GM19463 (cell line): ENCODE measurements at regions not wholly inside any gene's neighbourhood (a gene's known extent, or its start where the extent isn't known, plus 50 kb on each side); places are given as distances from the start of the nearest gene placed in this dataset.

Experiments used
- ATAC-seq: cut with Tn5 transposase; IDR thresholded peaks from one replicate; pipeline ENCODE4 v1.9.1; 2021; ENCODE audit warnings: mild to moderate bottlenecking, moderate library complexity; ENCODE audit not compliant: unreplicated experiment

DNA sequence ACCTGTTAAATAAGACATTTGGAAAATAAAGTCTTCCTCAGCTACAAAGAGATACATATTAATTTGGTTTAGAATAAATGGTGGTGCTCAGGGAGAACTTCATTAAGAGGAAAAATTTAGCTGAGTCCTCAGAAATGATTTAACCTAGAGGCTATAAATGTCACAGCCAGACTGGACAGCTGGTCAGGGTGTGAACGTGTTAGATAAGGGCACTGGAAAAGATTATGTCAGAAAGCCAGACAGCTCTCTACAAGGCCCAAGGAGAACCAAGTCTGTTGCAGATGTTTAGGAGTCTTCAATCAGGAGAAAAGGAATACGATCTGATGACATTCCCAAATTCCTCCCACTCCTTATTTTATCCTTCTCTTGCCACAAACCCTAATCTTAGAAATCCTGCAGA, 265.2 kb downstream of the MAT2B start:
- ATAC-seq: no peak

DNA sequence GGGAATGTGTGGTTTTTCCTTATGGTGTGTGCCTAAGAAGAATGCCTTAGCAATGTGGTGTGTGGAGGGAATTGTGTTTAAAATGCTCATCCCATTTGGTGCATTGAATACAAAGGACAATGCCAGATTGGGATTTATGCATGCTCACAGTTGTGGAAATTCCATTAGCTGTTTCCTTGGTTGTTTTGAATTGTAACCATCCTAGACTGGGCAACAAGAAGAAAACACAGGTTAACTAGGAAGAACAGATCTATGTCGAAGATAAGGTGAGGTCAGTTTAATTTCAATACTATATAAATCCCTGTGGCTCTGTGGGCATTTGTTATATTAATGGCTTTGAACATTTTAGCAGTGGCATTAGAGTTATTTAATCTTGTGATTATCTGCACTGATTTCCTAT, 266.8 kb downstream of the MAT2B start:
- ATAC-seq: no peak

DNA sequence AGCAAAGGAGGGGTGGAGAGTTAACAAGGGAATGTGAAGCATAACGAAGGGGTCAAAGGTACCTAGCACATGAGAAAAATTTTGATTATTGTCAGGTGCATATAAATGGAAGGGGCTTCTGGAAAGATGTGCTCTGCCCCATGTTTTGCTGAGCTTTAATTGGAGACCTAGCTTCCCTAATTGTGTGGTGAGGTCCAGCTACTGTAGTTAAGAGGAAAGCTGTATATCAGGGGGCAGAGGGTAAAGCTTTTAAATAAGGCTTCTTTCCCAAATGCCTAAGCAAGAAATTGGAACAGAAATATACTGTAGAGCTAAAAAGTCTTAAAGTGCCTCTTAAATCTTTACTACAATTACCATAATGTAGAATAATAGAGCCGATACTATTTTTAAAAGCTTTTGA, 267.2 kb downstream of the MAT2B start:
- ATAC-seq: no peak

DNA sequence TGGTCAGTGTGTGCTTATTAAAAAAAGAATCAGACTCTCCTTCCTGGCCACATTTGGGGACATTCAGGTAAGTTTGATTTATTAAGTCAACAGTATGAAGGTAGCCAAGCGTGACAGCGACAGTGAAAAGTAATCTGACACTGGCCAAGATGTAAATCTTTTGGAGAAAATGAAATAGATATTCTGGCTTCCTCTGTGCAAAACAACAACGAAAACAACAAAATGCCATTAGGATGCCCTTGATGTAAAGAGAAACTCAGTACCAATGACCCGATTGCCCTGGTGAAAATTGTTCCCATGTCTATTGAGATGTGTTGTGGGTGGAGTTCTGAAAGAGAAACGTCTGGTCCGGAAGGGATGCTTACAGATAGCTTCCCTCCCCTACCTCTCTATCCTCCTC, 267.8 kb downstream of the MAT2B start:
- ATAC-seq: no peak

DNA sequence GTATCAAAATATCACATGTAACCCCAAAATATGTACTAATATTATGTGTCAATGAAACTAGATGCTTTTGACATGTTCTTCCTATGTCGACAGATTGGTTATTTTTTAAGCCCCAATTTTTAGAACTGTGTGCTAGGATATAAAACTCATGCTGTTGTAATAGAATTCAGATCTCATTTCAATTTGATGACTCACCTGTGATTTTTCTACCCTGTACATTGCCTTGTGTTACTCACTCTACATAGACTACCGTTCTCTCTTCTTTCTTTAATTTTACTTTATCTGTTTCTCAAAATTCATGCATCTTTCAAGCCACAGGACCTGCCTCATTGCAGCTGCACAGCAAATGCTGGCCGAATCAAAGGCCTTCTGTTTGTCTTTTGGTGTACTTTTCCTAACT, 284.5 kb downstream of the MAT2B start:
- ATAC-seq: no peak

DNA sequence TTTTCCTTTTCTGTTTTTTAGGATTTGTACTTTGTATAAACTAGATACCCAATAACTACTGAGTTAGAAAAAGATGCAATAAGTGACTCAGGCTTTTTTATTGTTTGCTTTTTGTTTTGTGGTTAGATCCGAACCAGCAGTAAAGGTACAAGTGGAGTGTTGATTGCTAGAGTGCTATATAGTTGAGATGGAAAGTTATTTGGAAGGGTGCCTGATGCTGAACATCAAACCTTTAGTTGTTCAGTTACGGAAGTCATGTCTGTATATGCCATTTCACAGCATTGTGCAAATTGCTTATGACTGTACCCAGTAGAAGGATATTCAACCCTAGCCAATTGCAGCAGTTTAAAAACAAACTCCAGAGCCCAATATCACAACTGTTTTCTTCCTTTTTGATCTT, 285.1 kb downstream of the MAT2B start:
- ATAC-seq: no peak

DNA sequence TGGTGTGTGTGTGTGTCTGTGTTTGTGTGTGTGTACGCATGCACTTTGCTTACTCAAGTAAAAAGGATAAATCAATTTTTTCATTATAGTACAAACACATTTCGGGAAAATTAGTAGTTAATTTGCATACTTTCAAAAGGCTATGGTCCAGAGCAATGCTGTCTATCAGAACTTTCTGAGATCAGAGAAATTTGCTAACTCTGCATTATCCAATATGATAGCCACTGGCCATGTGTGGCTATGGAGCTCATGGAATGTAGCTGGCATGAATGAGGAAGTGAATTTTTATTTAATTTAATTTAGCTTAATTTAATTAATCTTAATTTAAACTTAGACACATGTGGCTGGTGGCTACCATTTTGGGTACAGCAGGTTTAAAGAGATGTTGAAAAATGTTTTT, 289.6 kb downstream of the MAT2B start:
- no peak for ATAC-seq

DNA sequence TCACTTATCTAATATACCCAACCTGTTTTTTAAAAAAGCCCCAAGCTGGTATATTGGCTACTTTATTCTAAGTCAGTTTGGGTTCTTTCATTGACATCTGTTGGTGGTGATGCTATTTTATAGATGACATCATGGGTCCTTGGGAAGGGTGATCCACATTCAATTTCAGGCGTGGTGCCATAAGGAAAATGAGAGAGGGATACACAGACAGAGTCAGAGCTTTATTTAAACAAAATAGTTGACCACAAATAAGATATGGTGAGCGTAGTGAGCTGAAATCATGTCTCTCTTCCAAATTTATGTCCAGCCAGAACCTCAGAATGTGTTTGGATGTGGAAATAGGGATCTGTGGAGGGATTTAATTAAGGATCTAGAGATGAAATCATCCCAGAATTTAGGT, 302.4 kb downstream of the MAT2B start:
- no peak for ATAC-seq

DNA sequence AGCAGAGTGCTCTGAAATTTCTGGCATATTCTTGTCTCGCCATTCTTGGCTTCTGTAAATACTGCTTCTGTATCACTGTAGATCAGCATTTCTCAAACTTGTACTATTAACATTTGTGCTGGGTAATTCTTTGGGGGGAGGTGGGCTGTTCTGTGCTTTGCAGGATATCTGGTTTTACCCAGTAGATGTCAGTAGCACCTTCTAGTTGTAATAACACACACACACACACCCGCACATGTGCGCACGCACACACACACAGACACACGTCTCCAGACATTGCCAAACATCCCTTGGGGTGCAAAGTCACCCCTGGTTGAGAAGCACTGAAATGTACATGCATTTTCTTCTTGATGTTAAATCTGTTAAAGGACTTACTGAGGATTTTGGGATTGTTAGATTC, 304.1 kb downstream of the MAT2B start:
- no peak for ATAC-seq

DNA sequence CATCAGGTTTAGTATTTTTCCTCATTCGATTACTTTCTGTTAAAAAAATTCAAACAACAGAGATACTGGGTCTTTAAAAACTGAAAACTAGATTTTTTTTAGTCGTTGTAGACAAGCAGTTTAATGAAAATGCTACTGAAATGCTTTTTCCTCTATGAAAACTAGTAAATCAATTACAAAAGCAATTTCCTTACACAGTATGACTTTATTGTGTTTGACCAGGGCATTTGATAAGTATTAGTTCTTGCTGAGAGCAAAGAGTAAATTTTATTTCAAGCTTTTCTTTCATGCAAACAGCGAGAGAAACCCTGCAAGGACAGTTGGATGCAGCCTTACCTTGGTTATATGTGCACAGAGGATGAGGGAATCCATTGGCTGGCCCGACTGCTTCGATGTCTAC, 308.5 kb downstream of the MAT2B start:
- no peak for ATAC-seq

DNA sequence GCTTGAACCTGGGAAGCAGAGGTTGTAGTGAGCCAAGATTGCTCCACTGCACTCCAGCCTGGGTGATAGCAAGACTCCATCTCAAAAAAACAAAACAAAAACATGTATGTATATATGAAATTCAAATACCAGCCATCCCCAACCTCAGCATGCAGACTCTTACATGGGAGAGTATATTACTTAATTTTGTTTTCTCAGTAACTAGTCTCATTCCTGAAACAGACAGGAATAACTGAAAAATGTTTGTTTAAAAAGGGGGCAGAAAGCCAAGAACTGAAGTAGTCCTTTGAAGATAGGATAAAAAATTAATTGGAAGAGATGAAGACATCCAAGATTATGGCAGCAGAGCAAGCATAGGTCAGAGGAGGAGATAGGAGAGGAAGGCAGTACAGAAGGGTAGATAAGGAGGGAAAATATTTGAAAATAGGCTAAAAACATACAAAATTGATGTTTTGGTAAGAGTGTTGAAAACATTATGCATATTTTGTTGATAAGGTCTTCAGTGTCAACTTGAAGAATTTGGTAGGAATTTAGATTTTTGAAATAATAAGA, 309.9 kb downstream of the MAT2B start:
- no peak for ATAC-seq

DNA sequence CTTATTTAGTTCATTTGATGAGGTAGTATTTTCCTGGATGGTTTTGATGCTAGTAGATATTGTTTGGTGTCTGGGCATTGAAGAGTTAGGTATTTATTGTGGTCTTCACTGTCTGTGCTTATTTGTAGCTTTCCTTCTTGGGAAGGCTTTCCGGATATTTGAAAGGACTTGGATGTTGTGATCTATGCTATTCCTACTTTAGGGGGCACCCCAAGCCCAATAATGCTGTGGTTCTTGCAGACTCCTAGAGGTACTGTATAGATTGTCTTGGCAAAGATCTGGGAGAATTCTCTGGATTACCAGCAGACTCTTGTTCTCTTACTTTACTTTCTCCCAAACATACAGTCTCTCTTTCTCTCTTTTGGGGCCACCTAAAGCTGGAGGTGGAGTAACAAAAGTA, 315.7 kb downstream of the MAT2B start:
- no peak for ATAC-seq

DNA sequence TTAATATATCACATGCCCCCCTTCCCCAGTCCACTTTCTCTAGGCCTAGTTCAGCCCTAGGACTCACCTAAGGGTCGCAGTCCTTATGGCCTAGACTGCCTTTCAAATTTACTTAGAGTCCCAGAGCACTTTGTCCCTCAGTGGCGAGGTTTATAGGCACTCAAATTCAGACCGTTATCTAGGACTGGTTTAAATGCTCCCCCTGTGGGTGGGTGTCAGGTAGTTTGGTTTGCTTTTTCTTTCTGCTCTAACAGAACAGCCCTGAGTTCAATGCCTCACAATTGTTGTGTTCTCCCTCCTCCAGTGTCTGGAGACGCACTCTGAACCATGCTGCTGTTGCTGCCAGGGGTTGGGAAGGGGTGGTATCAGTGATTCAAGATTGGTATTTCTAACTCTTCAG, 317.1 kb downstream of the MAT2B start:
- no peak for ATAC-seq

DNA sequence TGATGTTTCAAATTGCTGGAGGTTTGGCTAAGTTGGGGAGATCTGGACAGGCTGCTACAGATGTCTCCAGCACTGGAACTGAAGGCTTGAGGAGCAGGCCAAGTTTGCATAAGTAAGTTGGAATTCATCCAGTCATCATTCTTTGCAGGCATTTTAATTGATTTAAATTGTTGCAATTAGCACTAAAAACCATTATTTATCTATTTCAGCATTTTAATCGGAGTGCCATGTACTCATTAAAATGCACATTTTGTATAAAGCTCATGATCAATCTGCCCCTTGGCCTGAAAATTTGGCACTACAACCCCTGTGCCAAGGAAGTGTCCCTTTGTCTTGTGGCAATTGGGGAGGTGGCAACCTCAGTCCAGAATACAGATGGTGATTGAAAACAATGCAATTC, 320.2 kb downstream of the MAT2B start:
- no peak for ATAC-seq

DNA sequence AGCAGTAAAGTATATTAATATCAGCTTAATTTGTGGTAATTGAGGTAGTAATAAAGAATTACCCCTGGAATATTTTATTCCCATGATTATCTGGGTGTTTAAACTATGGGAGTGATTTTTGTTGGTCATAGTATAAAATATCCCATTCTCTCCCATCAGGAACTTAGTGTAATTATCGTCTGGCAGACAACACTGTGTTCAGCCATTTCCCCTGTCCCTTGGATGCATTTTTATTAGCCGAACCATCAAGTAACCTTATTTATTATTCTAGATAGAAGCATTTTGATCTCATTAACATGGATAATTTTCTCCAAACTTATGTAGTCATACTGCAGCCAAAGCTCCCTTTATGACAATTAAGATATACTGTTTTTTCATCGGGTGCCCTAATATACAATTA, 320.8 kb downstream of the MAT2B start:
- no peak for ATAC-seq

DNA sequence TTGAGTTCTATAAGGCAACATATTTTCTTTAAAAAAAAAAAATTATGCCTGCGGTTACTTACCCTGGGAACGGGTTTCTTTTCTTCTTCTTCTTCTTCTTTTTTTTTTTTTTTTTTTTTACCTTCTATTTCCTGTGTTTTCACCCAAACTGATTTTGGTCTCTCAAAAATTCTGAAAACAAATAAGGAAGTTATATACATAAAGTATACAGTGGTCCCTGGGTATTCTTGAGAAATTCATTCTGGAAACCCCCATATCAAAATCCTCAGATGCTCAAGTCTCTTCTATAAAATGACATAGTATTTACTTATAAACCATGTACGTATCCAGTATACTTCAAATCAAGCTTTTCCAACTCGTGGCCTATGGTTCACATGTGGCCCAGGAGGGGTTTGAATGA, 326.7 kb downstream of the MAT2B start:
- ATAC-seq: no peak

DNA sequence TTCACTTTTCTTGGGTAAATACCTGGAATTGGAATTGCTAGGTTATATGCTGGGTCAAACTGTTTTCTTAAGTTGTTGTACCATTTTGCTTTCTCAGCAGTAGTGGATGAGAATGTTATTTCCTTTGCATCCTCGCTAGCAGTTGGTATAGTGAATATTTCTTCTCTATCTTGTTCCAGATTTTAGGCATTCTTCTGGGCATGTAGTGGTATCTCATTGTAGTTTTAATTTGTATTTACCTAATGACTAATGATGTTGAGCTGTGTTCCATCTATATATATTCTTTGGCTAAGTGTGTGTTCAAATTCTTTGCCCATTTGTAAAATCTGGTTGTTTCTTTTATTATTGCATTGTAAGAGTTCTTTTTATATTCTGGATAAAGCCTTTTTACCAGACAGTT, 333.3 kb downstream of the MAT2B start:
- ATAC-seq: no peak

DNA sequence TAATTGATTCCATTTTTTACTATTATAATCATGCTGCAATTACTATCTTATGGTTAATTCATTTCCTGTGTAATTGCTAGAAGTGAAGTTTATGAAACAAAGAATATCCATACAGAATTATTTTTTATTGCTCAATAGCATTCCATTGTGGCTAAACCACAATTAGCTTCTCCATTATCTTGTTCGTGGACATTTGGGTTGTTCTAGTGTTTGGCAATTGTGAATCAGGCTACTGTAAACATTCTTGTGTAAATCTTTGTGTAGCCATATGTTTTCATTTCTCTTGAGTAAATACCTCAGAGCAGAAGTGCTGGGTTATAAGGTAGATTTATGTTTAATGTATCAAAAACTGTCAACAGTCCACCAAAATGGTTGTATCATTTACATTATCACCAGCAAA, 341.1 kb downstream of the MAT2B start:
- ATAC-seq: no peak

DNA sequence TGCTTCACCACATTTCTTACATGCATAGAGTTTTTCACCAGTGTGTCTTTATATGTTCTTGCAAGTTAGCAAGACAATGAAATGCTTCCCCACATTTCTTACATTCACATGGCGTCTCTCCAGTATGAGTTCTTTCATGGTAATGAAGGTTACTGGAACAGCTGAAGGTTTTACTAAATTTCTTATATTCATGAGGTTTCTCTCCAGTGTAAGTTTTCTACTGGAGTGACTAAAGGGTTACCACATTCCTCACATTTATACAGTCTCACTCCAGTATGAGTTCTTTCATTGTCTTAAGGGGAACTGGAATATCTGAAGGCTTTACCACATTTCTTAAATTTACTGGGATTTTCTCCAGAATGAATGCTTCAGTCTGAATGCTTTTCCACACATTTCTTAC, 350.3 kb downstream of the MAT2B start:
- no peak for ATAC-seq

DNA sequence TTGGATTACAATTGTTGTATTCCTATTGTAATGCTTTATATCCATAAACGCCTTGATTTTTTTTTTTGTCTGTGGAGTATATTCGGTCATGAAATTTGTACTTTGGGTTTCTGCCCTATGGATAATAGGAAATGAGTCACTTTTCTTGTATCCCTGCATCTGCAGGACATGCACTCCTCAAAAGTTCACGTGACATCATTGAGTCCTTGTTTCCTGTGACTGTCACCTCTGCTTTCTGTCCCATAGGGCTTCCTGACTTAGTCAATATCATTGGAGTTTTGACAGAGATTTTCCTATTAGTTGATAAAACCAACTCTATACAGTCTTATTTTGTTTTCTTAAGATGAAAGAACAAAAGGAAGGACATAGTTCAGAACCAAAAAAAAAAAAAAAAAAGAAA, 356.3 kb downstream of the MAT2B start:
- ATAC-seq: no peak

DNA sequence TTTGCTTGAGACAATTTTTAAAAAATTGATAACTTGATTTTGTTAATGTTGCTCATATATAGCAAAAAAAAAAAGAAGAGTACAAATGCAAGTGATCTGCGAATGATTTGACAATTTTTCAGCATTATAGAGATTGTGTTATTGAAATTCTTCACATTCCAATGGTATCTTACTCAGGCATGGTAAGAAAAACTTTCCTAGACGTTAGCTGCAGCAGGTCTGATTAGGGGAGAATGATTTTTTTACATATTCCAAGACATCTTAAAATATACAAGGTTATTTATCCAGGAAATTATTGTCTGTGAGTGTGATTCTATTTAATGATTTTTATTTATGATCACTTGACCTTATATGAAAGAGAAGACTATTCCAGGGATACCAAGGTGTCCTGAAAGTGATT, 361.9 kb downstream of the MAT2B start:
- no peak for ATAC-seq

DNA sequence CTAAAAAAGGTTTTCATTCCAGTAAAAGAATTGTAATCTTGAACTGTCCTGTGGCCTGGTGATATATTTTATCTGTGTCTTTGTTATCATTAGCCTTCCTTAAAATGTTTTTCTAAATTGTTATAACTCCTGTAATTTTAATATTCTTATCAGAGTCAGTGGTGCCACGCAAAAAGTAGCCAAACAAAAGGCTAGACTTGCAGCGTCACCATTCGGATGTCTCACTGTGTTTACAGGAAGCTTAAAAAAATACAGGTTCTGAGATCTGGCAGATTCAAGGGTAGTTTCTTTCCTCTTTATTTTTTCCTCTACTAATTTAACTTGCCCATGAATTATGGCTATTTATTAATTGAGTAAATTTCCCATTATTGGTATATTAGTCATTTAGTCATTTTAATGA, 362.3 kb downstream of the MAT2B start:
- no peak for ATAC-seq

DNA sequence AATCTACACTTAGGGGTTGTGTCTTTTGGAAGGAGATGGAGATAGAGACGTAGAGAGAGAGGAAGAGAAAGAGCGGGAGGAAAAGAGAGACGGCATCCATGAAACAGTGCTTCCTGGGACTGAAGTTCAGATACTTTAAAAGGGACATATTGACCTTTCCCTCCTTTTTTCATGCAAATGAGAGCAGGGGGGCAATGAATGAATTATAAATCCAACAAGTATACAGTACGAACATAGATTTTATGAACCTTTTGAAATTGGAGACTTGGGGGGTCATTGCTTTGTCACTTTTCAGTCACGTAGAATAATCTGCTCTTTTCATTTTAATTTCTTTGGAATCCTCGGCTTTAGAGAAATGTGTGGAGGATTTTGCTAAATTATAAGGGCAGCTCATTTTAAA, 364.2 kb downstream of the MAT2B start:
- ATAC-seq: no peak

DNA sequence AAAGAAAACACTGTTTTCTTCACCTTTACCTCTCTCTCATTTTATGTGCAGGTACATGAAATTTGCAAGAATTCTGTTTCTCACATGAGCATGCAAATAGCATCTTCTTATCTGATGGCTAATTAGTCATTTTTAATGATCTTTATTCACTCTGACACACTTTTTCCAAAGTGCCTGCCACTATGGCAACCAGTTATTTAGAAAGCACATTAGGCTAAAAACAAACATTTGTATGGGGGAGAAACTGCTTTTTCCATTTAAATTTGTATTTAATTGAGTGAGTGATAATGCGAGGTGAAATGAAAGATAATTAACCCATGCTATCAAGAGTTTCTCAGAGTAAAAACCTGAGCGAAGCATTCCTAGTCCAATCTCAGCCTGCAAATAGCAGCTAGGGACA, 365.0 kb downstream of the MAT2B start:
- ATAC-seq: no peak
